ENCODE measurements at regions not wholly inside any gene's neighbourhood (a gene's known extent, or its start where the extent isn't known, plus 50 kb on each side); places are given as distances from the start of the nearest gene placed in this dataset.

DNA sequence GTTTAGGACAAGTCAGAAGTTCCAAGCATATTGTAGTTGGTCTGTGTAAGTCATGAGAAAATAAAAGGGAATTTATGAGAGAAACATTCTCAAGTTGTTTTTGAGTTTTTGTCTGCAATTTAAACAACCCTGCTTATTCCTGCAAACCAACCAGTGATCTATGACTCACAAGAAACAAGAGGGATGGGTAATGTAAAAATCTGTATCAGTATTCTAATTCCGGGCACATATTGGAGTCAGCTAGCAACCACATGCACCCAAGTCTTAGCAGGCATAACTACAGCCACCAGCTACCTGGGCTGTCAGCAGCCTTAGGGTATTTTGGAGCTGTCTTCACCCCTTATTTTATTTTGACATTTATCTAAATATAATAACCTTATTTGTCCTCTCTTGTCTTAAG is 128.7 kb upstream of the APC start:
- intact Hi-C loops (cut with DNase I): loop anchor here in 1 of 2 donors (5.0 kb wide), 1 partner anchor 838 kb away; no protein-coding TSS in a partner anchor
- DNase-seq (ENCODE audit: low spot score): no peak

DNA sequence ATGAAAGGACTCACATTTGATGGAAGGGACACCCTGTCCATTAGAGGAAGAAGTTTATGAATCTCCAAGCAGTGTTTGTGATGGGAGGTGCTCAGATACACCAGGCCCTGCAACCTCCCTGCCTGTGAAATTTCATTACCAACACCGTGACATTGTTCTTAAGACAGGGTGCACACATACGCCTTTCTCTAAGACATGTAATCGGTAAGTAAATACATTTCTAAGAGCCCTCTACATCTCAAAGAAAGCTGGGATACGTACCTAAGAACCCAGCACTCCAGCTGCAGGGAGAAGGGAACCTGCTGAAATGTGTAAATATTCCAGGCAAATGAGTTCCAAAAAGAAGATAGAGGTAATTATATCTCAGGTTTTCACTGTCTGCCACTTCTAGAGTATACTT is 125.0 kb upstream of the APC start:
- no peak for DNase-seq (ENCODE audit: low spot score)
- intact Hi-C loops (cut with DNase I): no loop called here

- intact Hi-C loops (cut with DNase I): no loop called here
- DNase-seq (ENCODE audit: low spot score): no peak
Observed at GRCh38 chr5:112614285-112614684, 123.4 kb upstream of the APC start.

DNA sequence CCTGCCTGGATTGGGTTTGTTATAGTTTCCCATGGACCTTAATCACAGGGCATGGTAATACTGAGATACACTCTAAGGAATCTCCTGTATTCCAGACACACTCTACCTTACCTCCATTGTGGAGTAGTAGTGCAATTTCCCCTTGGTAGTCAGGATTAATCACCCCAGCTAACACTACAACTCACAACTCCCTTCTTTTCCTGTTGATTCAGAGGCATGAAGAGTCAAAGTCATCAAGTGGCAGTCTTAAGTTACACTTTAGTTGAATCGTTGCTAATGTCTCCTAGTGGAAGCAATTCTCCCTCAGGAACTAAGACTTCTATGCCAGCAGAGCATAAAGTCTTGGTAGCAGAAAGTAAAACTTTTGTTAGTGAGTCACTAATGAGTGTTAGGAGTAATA is 122.7 kb upstream of the APC start:
- intact Hi-C loops (cut with DNase I): no loop called here

DNA sequence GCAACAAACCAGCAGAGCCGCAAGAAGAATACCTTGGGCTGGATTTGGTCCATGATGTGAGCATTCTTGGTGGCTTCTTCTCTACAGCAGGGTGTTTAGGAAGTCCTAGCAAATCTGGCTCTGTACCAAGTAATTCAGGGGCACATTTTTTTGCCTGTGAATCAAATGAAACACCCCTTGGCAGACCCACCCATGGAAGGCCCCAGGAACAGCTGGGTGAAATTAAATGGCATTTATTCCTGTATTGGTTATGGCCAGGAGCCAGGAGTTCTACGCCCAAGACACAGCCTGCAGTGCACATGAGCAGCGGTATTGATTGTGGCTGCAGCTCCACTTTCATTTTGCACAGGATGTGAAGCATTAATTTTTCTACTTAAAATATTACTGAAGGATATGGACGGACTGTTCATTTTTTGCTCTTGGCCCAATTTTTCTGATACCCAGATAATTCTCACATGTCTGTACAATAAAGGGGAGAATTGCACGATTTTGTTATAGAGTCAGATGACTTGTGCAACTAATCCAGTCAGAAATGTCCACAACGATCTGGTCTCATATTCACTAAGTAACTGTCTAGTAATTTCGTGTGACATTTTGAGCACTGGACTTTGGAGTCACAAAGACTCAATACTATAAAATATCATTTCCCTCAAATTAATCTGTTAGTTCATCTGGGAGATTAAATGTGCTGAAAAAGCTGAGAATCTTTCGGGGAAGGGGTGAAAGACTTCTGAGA is 120.7 kb upstream of the APC start:
- DNase-seq (ENCODE audit: low spot score): no peak
- intact Hi-C loops (cut with DNase I): no loop called here

More for the DNA sequence above, 122.7 kb upstream of the APC start:
- no peak for DNase-seq (ENCODE audit: low spot score)

DNA sequence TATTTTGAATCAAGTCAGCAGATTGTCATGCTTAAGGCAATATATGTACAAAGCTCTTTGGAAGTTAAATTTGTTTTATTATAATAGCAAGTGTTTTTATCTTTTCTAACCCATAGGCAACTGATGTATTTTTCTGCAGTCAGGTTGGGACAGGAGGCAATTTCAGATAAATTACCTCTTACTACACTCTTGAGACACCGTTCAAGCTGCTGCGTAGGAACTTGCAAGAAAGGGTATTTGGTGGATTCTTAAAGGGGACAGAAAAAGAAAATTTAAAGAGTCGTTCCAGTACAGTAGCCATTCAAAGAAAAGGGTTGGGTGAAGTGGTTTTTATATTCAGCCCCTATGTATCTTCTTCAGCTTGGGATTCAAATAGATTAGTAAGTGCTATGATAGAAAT is 112.4 kb upstream of the APC start:
- no peak for DNase-seq (ENCODE audit: low spot score)
- intact Hi-C loops (cut with DNase I): no loop called here

- intact Hi-C loops (cut with DNase I): no loop called here
- no peak for DNase-seq (ENCODE audit: low spot score)
Observed at GRCh38 chr5:112625689-112626438, 111.8 kb upstream of the APC start.

DNA sequence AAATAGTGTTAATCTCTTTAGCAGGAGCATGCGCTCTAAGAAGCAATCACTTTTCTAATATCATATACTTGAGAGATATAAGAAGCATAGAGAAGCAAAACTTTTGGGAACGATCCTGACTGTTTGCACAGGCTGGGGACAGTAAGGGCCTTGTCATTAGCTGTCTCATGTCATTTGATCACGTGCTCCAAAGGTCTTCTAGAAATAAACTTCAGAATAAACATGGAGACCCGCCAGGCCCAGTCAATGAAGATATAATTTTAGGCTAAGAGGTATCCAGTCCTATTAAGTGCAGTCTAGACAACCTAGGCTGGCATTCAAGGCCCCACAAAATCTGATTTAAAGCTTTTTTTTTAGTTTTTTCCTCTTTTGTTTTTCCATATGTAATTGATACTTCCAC is 111.0 kb upstream of the APC start:
- intact Hi-C loops (cut with DNase I): no loop called here
- no peak for DNase-seq (ENCODE audit: low spot score)

GRCh38 chr5:112628214-112628980 is 109.3 kb upstream of the APC start:
- no peak for DNase-seq (ENCODE audit: low spot score)
- intact Hi-C loops (cut with DNase I): no loop called here

DNA sequence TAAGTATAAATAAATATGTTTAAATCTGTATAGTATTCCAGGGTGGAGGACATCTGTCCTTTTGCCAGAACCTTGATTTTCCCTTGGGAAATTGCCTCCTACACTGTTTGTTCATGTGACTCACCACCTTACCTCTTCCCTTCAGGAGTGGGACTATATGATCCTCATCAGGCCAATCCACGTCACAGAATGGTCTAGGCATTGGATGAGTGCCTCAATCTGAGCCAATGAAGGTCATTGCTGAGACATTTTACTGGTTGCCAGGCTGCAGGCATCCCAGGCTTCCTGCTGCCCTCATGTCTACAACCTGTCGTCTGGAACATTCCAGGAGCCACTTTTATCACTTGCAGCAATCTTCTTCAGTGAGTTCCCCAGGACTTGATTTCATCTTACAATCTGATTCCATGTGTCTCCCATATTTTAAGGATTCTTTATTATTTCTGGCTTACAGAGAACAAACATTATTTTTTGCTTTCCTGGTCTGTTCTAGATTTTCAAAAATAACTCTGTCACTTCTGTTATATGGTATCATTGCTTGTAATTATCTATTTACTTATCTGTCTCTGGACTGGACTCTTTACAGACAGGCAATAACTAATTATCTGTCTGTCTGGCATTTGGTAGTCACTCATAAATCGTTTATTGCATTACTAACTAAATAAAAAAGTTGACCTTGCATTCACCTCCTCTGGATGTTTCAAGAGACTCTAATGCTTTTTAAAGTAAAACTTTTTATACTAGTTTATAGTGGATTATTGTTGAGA is 107.3 kb upstream of the APC start:
- no peak for DNase-seq (ENCODE audit: low spot score)
- intact Hi-C loops (cut with DNase I): no loop called here

GRCh38 chr5:112634166-112634565 is 103.5 kb upstream of the APC start:
- no peak for DNase-seq (ENCODE audit: low spot score)
- intact Hi-C loops (cut with DNase I): no loop called here

GRCh38 chr5:112634796-112635195 is 102.9 kb upstream of the APC start:
- no peak for DNase-seq (ENCODE audit: low spot score)
- intact Hi-C loops (cut with DNase I): no loop called here

DNA sequence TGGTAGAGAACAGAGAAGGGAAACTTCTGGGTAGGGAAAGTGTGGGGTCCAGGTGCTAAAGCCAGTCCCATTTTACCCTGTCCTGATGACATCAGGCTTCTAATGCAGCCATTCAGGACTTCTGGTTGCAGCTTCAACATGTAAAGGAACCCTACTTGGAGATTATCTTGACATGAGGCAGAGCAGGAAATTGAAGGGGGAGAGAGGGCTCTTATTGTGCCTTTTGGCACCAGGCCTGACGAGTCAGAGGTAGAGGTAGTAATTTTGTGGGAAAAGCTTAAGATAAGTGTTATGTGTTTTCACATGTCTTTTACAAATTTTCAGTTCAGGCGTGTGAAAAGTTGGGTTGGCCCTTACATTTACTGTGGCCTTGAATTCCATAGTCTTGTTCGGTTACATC is 102.4 kb upstream of the APC start:
- intact Hi-C loops (cut with DNase I): no loop called here
- DNase-seq (ENCODE audit: low spot score): no peak

DNA sequence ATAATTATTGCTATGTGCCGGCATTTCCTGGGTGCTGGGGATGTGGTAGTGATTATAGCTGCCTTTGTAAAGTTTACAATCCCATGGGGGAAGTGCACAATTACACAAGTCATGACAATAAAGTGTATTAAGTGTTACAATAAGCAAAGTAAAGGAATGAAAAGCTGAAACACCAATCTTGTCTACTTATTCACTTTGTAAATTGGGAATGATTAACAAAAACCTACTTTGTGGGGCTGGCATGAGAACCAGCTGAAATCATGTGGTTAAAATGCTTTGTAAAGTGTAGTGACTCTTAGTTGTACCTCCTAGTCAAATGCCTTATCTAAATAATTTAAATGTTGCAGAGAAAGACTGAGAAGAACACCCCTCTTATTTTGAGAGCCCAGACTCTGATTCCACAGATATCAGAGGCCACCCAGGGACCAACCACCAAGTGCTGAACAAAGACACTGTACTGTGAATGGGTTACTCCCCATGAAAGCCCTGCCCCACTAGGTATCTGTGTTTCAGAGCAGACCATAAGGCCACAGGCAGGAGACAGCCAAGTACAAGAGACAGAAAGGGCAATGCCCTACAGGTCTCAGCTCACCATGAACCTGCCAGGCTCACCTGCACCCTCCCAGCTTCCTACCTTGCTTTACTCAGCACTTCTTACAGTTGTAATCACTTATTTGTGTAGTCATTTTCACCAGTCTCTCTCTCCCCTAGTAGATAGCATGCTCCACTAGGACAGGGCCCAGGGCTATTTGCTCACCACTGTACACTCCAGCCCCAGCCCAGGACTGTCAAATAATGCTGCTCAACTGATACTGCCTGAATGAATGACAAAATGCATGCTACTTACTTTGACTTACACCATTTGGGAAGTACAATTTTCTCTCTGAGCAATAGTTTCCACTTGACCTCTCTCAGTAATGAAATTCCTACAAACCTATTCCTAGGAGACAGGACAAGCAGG is 101.6 kb upstream of the APC start:
- no peak for DNase-seq (ENCODE audit: low spot score)
- intact Hi-C loops (cut with DNase I): no loop called here

- no peak for DNase-seq (ENCODE audit: low spot score)
- intact Hi-C loops (cut with DNase I): no loop called here
Observed at GRCh38 chr5:112636751-112637150, 100.9 kb upstream of the APC start.

DNA sequence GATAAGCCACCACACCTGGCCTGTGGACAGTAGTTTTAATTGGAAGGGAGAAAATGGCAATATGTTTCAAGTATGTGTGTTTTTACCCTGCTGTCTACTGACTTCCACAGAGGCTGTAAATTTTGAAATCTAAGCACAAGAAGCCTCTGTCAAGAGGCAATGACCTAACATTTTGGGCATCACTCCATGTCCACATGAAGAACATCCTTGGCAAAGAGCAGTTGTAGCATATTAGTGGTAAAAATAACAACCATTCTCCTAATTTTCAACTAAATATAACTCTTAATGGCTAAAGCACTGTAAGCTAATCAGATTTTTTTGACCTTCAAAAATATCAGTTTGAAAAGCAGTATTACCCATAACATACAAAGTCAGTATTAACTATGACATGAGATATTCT is 100.3 kb upstream of the APC start:
- intact Hi-C loops (cut with DNase I): no loop called here
- DNase-seq (ENCODE audit: low spot score): no peak

DNA sequence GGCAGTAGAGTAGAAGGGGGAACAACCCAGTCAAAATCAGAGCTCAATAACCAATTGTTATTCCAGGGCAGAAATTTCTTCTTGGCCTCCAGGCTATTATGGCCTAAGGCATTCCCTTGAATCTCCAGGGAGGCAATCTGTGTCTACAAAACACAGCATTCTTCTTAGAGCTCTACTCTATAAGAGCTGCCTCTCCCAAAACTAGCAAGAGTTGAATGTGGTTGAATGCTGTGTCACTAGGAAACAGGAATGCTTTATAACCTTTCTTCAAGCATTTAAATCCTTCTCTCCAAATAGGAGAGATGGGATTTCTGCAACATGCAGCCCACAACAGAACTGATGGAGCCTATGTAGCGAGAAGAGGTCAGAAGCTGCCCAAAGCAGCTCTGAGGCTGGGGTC is 97.1 kb upstream of the APC start:
- DNase-seq (ENCODE audit: low spot score): no peak
- intact Hi-C loops (cut with DNase I): no loop called here

GRCh38 chr5:112641515-112642110 is 96.1 kb upstream of the APC start:
- intact Hi-C loops (cut with DNase I): no loop called here
- no peak for DNase-seq (ENCODE audit: low spot score)

All from posterior vena cava (tissue), 2 donors.